AG09309 (cell line): ENCODE measurements at regions not wholly inside any gene's neighbourhood (a gene's known extent, or its start where the extent isn't known, plus 50 kb on each side); places are given as distances from the start of the nearest gene placed in this dataset.
"Not testable (repeated sequence)": the region's sequence is repeated elsewhere in the genome, so short reads cannot be mapped to it uniquely, and the experiment has no call there.

ENCODE experiments used
- DNase-seq: peaks from one replicate; pipeline ENCODE4 v3.0.0-alpha.2; 2010; ENCODE audit warnings: low read depth
- H3K4me3 ChIP-seq: 2 replicates; pipeline ENCODE4 v1.5.1; 2011; ENCODE audit warnings: mild to moderate bottlenecking, low read depth, low read length, moderate library complexity; ENCODE audit not compliant: control insufficient read depth
- TF ChIP-seq, protein P1 (sequence below): IDR thresholded peaks from 2 replicates; pipeline ENCODE4 v1.5.1; 2011; ENCODE audit warnings: mild to moderate bottlenecking, low read depth, low read length, inconsistent platforms; ENCODE audit not compliant: insufficient read depth, control insufficient read depth; ENCODE audit errors: missing control alignments

DNA sequence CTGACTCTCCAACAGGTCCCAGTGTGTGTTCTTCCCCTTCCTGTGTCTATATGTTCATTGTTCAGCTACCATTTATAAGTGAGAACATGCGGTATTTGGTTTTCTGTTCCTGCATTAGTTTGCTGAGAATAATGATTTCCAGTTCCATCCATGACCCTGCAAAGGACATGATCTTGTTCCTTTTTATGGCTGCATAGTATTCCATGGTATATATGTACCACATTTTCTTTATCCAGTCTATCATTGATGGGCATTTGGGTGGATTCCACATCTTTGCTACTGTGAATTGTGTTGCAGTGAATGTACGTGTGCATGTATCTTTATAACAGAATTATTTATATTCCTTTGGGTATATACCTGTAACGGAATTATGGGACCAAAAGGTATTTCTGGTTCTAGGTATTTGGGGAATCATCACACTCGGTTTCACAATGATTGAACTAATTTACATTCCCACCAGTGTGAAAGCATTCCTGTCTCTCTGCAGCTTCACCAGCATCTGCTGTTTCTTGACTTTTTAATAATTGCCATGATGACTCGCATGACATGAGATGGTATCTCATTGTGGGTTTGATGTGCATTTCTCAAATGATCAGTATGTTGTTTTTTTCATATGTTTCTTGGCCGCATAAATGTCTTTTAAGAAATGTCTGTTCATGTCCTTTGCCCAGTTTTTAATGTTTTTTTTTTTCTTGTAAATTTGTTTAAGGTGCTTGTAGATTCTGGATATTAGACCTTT, 60.2 kb downstream of the LSMEM1 start:
- no peak for DNase-seq
- no peak overlapping the region for H3K4me3 ChIP-seq
- TF ChIP-seq, protein P1, sequence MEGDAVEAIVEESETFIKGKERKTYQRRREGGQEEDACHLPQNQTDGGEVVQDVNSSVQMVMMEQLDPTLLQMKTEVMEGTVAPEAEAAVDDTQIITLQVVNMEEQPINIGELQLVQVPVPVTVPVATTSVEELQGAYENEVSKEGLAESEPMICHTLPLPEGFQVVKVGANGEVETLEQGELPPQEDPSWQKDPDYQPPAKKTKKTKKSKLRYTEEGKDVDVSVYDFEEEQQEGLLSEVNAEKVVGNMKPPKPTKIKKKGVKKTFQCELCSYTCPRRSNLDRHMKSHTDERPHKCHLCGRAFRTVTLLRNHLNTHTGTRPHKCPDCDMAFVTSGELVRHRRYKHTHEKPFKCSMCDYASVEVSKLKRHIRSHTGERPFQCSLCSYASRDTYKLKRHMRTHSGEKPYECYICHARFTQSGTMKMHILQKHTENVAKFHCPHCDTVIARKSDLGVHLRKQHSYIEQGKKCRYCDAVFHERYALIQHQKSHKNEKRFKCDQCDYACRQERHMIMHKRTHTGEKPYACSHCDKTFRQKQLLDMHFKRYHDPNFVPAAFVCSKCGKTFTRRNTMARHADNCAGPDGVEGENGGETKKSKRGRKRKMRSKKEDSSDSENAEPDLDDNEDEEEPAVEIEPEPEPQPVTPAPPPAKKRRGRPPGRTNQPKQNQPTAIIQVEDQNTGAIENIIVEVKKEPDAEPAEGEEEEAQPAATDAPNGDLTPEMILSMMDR = no peak

DNA sequence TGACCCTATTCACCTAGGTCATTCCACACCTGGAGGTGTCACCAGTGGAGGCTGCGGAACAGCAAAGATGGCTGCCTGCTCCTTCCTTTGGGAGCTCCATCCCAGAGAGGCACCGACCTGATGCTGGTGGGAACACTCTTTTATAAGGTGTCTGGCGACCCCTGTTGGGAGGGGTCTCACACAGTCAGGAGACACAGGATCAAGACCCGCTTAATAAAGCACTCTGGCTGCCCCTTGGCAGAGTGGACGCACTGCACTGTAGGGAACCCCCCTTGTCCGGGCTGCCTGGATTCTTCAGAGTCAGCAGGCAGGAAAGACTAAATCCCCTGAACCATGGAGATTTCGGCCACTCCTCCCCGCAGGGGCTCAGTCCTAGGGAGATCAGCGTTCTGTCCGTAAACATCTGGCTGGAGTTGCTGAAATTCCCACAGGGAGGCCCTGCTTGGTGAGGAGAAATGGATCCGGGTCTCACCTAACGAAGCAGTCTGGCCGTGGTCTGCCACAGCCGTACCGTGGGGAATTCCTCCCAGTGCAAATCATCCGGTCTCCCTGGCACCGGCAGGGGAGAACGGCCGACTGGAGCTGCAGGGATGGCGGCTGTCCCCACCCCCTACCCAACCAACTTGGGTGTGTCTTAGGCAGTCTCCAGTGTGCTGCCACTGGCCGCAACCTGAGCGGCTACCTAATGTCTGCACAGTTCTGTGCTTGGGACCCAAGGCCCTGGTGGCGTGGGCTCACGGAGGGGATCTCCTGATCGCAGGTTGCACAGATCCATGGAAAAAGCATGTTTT, 66.1 kb downstream of the LSMEM1 start:
- TF ChIP-seq, protein P1 = peak; percentile 12
- H3K4me3 ChIP-seq = no peak overlapping the region
- DNase-seq = no peak

DNA sequence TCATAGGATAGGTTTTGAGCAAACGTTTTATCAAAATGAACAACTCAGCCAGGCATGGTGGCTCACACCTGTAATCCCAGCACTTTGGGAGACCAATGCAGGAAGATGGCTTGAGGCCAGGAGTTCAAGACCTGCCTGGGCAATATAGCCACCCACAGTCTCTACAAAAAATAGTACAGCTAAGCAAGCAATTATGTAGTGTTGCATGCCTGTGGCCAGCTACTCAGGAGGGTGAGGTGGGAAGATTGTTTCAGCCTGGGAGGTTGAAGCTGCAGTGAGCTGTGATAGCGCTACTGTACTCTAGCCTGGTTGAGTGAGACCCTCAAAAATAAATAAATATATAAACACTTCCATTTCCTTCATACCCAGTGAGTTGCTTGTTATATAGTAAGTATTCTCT, 67.1 kb downstream of the LSMEM1 start:
- no peak for DNase-seq
- H3K4me3 ChIP-seq = no peak overlapping the region
- TF ChIP-seq, protein P1 = no peak

DNA sequence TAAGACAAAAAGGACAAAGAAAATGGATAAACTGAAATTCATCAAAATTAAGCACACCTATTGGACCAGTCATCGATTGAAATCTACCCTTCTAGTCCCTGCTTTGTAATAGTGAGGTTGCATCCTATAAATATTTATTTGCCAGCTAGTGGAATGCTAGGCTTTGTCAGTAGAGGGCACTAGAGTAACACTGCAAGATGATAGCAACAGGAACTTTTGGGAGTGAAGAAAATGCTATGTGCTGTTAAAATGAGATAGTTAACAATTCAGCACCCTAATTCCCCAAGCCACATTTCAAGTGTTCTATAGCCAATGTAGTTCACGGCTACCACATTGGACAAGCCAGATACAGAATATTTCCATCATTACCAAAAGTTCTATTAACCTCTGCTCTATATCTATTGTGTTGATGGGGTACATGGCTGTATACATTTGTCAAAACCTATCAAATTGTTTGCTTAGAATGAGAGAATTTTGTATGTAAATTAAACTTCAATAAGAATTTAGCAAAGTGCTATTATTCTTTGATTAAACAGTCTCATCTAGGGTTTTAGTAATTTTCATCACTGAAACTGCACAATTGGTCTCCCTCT, 69.8 kb downstream of the LSMEM1 start:
- no peak overlapping the region for H3K4me3 ChIP-seq
- DNase-seq = peak; percentile 43
- TF ChIP-seq, protein P1 = peak; percentile 96

DNA sequence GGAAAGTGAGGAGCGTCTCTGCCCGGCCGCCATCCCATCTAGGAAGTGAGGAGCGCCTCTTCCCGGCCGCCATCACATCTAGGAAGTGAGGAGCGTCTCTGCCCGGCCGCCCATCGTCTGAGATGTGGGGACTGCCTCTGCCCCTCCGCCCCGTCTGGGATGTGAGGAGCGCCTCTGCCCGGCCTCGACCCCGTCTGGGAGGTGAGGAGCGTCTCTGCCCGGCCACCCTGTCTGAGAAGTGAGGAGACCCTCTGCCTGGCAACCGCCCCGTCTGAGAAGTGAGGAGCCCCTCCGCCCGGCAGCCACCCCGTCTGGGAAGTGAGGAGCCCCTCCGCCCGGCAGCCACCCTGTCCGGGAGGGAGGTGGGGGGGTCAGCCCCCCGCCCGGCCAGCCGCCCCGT, 70.7 kb downstream of the LSMEM1 start:
- not testable (repeated sequence) for DNase-seq, H3K4me3 ChIP-seq

DNA sequence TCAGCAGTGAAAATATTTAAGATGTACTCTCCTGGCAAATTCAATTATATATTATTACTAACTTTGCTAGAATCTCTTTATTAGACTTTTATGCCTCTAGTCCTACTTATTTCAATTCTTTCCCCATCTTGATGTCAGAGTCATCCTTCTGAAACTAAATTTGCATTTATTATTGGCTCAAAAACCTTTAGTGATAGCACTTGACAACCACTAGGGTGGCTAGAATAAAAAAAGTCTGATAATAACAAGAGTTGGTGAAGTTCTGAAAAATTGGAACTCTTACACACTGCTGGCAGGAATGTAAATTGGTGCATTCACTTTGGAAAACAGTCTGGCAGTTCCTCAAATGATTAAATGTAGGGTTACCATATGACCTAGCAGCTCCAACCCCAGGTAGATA, 73.8 kb downstream of the LSMEM1 start:
- H3K4me3 ChIP-seq = no peak overlapping the region
- TF ChIP-seq, protein P1 = no peak
- no peak for DNase-seq

DNA sequence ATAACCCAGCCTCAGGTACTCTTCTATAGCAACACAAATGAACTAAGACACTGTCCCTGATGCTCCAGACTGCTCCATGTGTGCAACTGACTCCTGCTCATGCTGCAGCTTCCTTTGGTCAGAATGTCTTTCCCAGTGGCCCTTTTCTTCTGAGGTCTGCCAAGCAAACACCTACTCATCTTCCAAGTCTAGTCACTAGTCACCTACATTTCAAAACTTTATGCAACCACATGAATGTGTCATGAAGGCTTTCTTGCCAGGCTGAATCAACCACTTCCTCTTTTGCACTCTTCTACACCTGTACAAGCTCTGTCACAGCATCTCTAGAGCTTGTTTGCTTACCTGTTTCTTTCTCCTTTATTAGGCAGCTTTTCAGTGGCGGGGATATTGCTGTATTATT, 75.8 kb downstream of the LSMEM1 start:
- TF ChIP-seq, protein P1 = no peak
- no peak overlapping the region for H3K4me3 ChIP-seq
- no peak for DNase-seq
